K562 (cell line): ENCODE measurements at regions not wholly inside any gene's neighbourhood (a gene's known extent, or its start where the extent isn't known, plus 50 kb on each side); places are given as distances from the start of the nearest gene placed in this dataset.

Experiments used
- BHLHE40 ChIP-seq: IDR thresholded peaks from 2 replicates; pipeline ENCODE4 v1.6.1; 2011; ENCODE audit warnings: low read length, improper control_type of control experiment
- EP400 ChIP-seq: fragments of 450-650 bp; IDR thresholded peaks from 2 replicates; pipeline ENCODE4 v1.6.1; 2017; ENCODE audit warnings: antibody characterized with exemption, mild to moderate bottlenecking, moderate library complexity
- ERF ChIP-seq: fragments of 450-650 bp; formaldehyde crosslinking; IDR thresholded peaks from 2 replicates; pipeline ENCODE4 v1.4.0; 2020; ENCODE audit warnings: mild to moderate bottlenecking, mixed read lengths
- KDM5B ChIP-seq: fragments of 200-600 bp; sonication (generic); IDR thresholded peaks from 2 replicates; pipeline ENCODE4 v1.6.1; 2012; ENCODE audit warnings: low read depth, mild to moderate bottlenecking, moderate library complexity, low read length, control low read depth, inconsistent platforms; ENCODE audit not compliant: insufficient replicate concordance
- RBM34 ChIP-seq: fragments of 200-400 bp; formaldehyde crosslinking; IDR thresholded peaks from 2 replicates; pipeline ENCODE4 v1.6.1; 2018; ENCODE audit warnings: low read length, borderline replicate concordance; ENCODE audit not compliant: insufficient read depth
- SIN3A ChIP-seq, 2 experiments: fragments of 150-350 bp in 1 of 2; IDR thresholded peaks; 2 replicates each; pipeline ENCODE4 v1.6.1; 2011 to 2016; ENCODE audit warnings: borderline replicate concordance in 2 of 2, low read depth in 2 of 2, low read length in 2 of 2, mild to moderate bottlenecking in 2 of 2, moderate library complexity in 2 of 2; ENCODE audit not compliant: control insufficient read depth in 1 of 2
- SP1 ChIP-seq: sonication (generic); formaldehyde crosslinking; IDR thresholded peaks from 2 replicates; pipeline ENCODE4 v1.8.1; 2022; ENCODE audit warnings: mild to moderate bottlenecking, missing genetic modification reagents
- SRF ChIP-seq, 2 experiments: fragments of 250-450, 450-650 bp in 1 of 2; sonication (Bioruptor Pico) in 1 of 2; sonication (generic) in 1 of 2; formaldehyde crosslinking; IDR thresholded peaks; 2 replicates each; pipeline versions ENCODE4 v1.5.0 to v1.5.1; 2020 to 2022; ENCODE audit warnings: mild to moderate bottlenecking in 1 of 2, missing genetic modification reagents in 1 of 2
- STAG1 ChIP-seq: sonication (generic); formaldehyde crosslinking; IDR thresholded peaks from 2 replicates; pipeline ENCODE4 v1.5.0; 2020; ENCODE audit warnings: missing genetic modification reagents, borderline replicate concordance
- TF ChIP-seq, protein P1 (sequence below), 2 experiments: fragments of 450-650 bp; formaldehyde crosslinking in 1 of 2; IDR thresholded peaks; 2 replicates each; pipeline versions ENCODE4 v1.4.0 to v1.6.1; 2014 to 2020; ENCODE audit warnings: mild to moderate bottlenecking in 2 of 2, borderline replicate concordance in 1 of 2, low read depth in 1 of 2
- TF ChIP-seq, protein P2 (sequence below): fragments of 150-350 bp; conservative IDR thresholded peaks from 2 replicates; pipeline ENCODE4 v1.6.1; 2014; ENCODE audit warnings: low read length

GRCh38 chr5:52277101-52277500 is 510.6 kb upstream of the ITGA1 start:
- TF ChIP-seq, protein P1, sequence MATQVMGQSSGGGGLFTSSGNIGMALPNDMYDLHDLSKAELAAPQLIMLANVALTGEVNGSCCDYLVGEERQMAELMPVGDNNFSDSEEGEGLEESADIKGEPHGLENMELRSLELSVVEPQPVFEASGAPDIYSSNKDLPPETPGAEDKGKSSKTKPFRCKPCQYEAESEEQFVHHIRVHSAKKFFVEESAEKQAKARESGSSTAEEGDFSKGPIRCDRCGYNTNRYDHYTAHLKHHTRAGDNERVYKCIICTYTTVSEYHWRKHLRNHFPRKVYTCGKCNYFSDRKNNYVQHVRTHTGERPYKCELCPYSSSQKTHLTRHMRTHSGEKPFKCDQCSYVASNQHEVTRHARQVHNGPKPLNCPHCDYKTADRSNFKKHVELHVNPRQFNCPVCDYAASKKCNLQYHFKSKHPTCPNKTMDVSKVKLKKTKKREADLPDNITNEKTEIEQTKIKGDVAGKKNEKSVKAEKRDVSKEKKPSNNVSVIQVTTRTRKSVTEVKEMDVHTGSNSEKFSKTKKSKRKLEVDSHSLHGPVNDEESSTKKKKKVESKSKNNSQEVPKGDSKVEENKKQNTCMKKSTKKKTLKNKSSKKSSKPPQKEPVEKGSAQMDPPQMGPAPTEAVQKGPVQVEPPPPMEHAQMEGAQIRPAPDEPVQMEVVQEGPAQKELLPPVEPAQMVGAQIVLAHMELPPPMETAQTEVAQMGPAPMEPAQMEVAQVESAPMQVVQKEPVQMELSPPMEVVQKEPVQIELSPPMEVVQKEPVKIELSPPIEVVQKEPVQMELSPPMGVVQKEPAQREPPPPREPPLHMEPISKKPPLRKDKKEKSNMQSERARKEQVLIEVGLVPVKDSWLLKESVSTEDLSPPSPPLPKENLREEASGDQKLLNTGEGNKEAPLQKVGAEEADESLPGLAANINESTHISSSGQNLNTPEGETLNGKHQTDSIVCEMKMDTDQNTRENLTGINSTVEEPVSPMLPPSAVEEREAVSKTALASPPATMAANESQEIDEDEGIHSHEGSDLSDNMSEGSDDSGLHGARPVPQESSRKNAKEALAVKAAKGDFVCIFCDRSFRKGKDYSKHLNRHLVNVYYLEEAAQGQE (IDR thresholded peaks at IDR 0.05; ENCODE audit: borderline replicate concordance) = no peak
- TF ChIP-seq, protein P1 (CRISPR knock-in tag; IDR thresholded peaks at IDR 0.05; ENCODE audit: low read depth) = no peak
- no peak for TF ChIP-seq SIN3A (IDR thresholded peaks at IDR 0.05; ENCODE audit: borderline replicate concordance in 2 of 2, control insufficient read depth in 1 of 2, low read depth in 2 of 2, low read length in 2 of 2)
- TF ChIP-seq STAG1 (CRISPR knock-in tag) = no peak
- TF ChIP-seq SP1 (CRISPR knock-in tag) = no peak
- no peak for TF ChIP-seq BHLHE40
- no peak for TF ChIP-seq SRF (CRISPR knock-in tag; IDR thresholded peaks at IDR 0.05)
- TF ChIP-seq RBM34 = no peak
- TF ChIP-seq ERF = no peak
- TF ChIP-seq, protein P2, sequence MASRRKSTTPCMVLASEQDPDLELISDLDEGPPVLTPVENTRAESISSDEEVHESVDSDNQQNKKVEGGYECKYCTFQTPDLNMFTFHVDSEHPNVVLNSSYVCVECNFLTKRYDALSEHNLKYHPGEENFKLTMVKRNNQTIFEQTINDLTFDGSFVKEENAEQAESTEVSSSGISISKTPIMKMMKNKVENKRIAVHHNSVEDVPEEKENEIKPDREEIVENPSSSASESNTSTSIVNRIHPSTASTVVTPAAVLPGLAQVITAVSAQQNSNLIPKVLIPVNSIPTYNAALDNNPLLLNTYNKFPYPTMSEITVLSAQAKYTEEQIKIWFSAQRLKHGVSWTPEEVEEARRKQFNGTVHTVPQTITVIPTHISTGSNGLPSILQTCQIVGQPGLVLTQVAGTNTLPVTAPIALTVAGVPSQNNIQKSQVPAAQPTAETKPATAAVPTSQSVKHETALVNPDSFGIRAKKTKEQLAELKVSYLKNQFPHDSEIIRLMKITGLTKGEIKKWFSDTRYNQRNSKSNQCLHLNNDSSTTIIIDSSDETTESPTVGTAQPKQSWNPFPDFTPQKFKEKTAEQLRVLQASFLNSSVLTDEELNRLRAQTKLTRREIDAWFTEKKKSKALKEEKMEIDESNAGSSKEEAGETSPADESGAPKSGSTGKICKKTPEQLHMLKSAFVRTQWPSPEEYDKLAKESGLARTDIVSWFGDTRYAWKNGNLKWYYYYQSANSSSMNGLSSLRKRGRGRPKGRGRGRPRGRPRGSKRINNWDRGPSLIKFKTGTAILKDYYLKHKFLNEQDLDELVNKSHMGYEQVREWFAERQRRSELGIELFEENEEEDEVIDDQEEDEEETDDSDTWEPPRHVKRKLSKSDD = no peak
- TF ChIP-seq EP400 = no peak
- TF ChIP-seq KDM5B = no peak
